Peyer's patch (tissue), 4 donors: ENCODE measurements at regions not wholly inside any gene's neighbourhood (a gene's known extent, or its start where the extent isn't known, plus 50 kb on each side); places are given as distances from the start of the nearest gene placed in this dataset.

Experiments used
- DNase-seq, 3 donors: peaks; one replicate each; pipeline ENCODE4 v3.0.0-alpha.2; 2017 to 2019
- H3K27ac ChIP-seq, 4 donors: fragments of 200-600 bp; sonication (generic); one replicate each; pipeline ENCODE4 v1.5.1; 2016 to 2019
- H3K27me3 ChIP-seq, 2 donors: fragments of 200-600 bp; sonication (generic); one replicate each; pipeline ENCODE4 v1.5.1; 2019
- H3K36me3 ChIP-seq, 3 donors: fragments of 200-600 bp; sonication (generic); one replicate each; pipeline ENCODE4 v1.5.1; 2016 to 2019
- H3K4me1 ChIP-seq, 4 donors: fragments of 200-600 bp; sonication (generic); one replicate each; pipeline ENCODE4 v1.5.1; 2016 to 2019
- H3K4me3 ChIP-seq, 4 donors: fragments of 200-600 bp; sonication (generic); 1 replicate in 3 of 4; 2 replicates in 1 of 4; pipeline ENCODE4 v1.5.1; 2016 to 2019; ENCODE audit warnings: mild to moderate bottlenecking in 1 of 4
- H3K9me3 ChIP-seq, 4 donors: fragments of 200-600 bp; sonication (generic); one replicate each; pipeline ENCODE4 v1.5.1; 2016 to 2019; ENCODE audit warnings: mild to moderate bottlenecking in 1 of 4
- CTCF ChIP-seq, 6 experiments: fragments of 450-650 bp in 4 of 6; fragments of 200-600 bp in 2 of 6; sonication (generic) in 1 of 6; IDR thresholded peaks; one replicate each; pipeline ENCODE4 v1.5.1; 2017 to 2019; ENCODE audit warnings: antibody characterized with exemption in 6 of 6, mild to moderate bottlenecking in 3 of 6, moderate library complexity in 1 of 6
- POLR2A ChIP-seq, 2 donors: fragments of 450-650 bp; IDR thresholded peaks; one replicate each; pipeline ENCODE4 v1.5.1; 2017; ENCODE audit warnings: antibody characterized with exemption in 2 of 2, mild to moderate bottlenecking in 2 of 2, moderate library complexity in 2 of 2

GRCh38 chr12:47393403-47393790, 312.4 kb downstream of the RPAP3 start:
- no peaks in the 10 kb centered on the region for H3K27me3 ChIP-seq
- no peak for DNase-seq
- H3K4me3 ChIP-seq: no peak overlapping the region
- TF ChIP-seq POLR2A (IDR thresholded peaks at IDR 0.05): no peak
- TF ChIP-seq CTCF (IDR thresholded peaks at IDR 0.05): no peak
- H3K9me3 ChIP-seq: peaks cover 0 to 5% (median 0%) of the 10 kb centered on the region in 4 donors
- H3K36me3 ChIP-seq: no peaks in the 10 kb centered on the region
- H3K4me1 ChIP-seq: peaks cover 0 to 8% (median 2%) of the 10 kb centered on the region in 4 donors
- peak overlapping the region in 1 of 4 donors; percentile 47 for H3K27ac ChIP-seq

- Histone ChIP-seq H3K9me3 (no peaks in the 10 kb centered on the region), H3K4me1 (peaks cover 0 to 8% (median 2%) of the 10 kb centered on the region in 4 donors), H3K36me3 (no peaks in the 10 kb centered on the region), H3K27ac (peak overlapping the region in 1 of 4 donors; percentile 38), H3K27me3 (no peaks in the 10 kb centered on the region), H3K4me3 (no peak overlapping the region)
- TF ChIP-seq CTCF (IDR thresholded peaks at IDR 0.05): no peak
- TF ChIP-seq POLR2A (IDR thresholded peaks at IDR 0.05): no peak
- DNase-seq: peak in 2 of 3 donors; percentile 50 to 73
These were observed 311.8 kb upstream of the AMIGO2 start for GRCh38 chr12:47391566-47391965.

- peaks cover 0 to 8% (median 2%) of the 10 kb centered on the region in 4 donors for H3K4me1 ChIP-seq
- no peaks in the 10 kb centered on the region for H3K9me3 ChIP-seq
- no peak for TF ChIP-seq POLR2A (IDR thresholded peaks at IDR 0.05)
- no peak for TF ChIP-seq CTCF (IDR thresholded peaks at IDR 0.05)
- DNase-seq: no peak
- H3K27ac ChIP-seq: no peak overlapping the region
- no peak overlapping the region for H3K4me3 ChIP-seq
- no peaks in the 10 kb centered on the region for H3K27me3 ChIP-seq
- H3K36me3 ChIP-seq: no peaks in the 10 kb centered on the region
These were observed 309.0 kb upstream of the AMIGO2 start for GRCh38 chr12:47388712-47389111.

GRCh38 chr12:47387994-47388393, 308.2 kb upstream of the AMIGO2 start:
- Histone ChIP-seq H3K4me3 (no peak overlapping the region), H3K4me1 (peaks cover 0 to 8% (median under 1%) of the 10 kb centered on the region in 4 donors), H3K9me3 (no peaks in the 10 kb centered on the region), H3K36me3 (no peaks in the 10 kb centered on the region), H3K27ac (no peak overlapping the region), H3K27me3 (no peaks in the 10 kb centered on the region)
- TF ChIP-seq POLR2A (IDR thresholded peaks at IDR 0.05) (no peak), CTCF (IDR thresholded peaks at IDR 0.05) (no peak)
- DNase-seq: no peak

GRCh38 chr12:47385653-47386052, 305.9 kb upstream of the AMIGO2 start:
- no peak for TF ChIP-seq CTCF (IDR thresholded peaks at IDR 0.05)
- TF ChIP-seq POLR2A (IDR thresholded peaks at IDR 0.05): no peak
- no peaks in the 10 kb centered on the region for H3K9me3 ChIP-seq

GRCh38 chr12:47383942-47384341, 304.2 kb upstream of the AMIGO2 start:
- no peak for DNase-seq
- Histone ChIP-seq H3K4me1 (no peaks in the 10 kb centered on the region), H3K36me3 (no peaks in the 10 kb centered on the region), H3K4me3 (no peak overlapping the region), H3K27ac (no peak overlapping the region), H3K27me3 (no peaks in the 10 kb centered on the region), H3K9me3 (no peaks in the 10 kb centered on the region)
- TF ChIP-seq CTCF (IDR thresholded peaks at IDR 0.05) (no peak), POLR2A (IDR thresholded peaks at IDR 0.05) (no peak)

More at GRCh38 chr12:47385653-47386052, 305.9 kb upstream of the AMIGO2 start:
- Histone ChIP-seq H3K4me3 (no peak overlapping the region), H3K4me1 (no peaks in the 10 kb centered on the region), H3K27me3 (no peaks in the 10 kb centered on the region), H3K27ac (no peak overlapping the region), H3K36me3 (no peaks in the 10 kb centered on the region)
- DNase-seq: no peak
